H9 (cell line): ENCODE measurements at regions not wholly inside any gene's neighbourhood (a gene's known extent, or its start where the extent isn't known, plus 50 kb on each side); places are given as distances from the start of the nearest gene placed in this dataset.

Experiments
- DNase-seq: peaks from one replicate; pipeline ENCODE4 v3.0.0-alpha.2; 2017
- H2AFZ ChIP-seq: one replicate; pipeline ENCODE4 v1.6.1; 2013; ENCODE audit warnings: mild to moderate bottlenecking, low read length, control low read depth, moderate library complexity
- H2AK5ac ChIP-seq: 2 replicates; pipeline ENCODE4 v1.6.1; 2013; ENCODE audit warnings: low read length, control low read depth, mixed read lengths; ENCODE audit not compliant: insufficient read length
- H2BK120ac ChIP-seq: one replicate; pipeline ENCODE4 v1.6.1; 2013; ENCODE audit warnings: low read depth, mild to moderate bottlenecking, low read length, control low read depth, inconsistent platforms; ENCODE audit not compliant: poor library complexity, severe bottlenecking
- H2BK12ac ChIP-seq: 2 replicates; pipeline ENCODE4 v1.6.1; 2013; ENCODE audit warnings: low read length, control low read depth, mixed read lengths, low read depth; ENCODE audit not compliant: insufficient read length
- H2BK15ac ChIP-seq: 2 replicates; pipeline ENCODE4 v1.6.1; 2013; ENCODE audit warnings: low read depth, low read length, control low read depth
- H2BK20ac ChIP-seq: one replicate; pipeline ENCODE4 v1.6.1; 2013; ENCODE audit warnings: low read depth, mild to moderate bottlenecking, low read length, control low read depth, inconsistent platforms; ENCODE audit not compliant: poor library complexity, severe bottlenecking
- H2BK5ac ChIP-seq: 2 replicates; pipeline ENCODE4 v1.6.1; 2013; ENCODE audit warnings: low read length, control low read depth, mixed read lengths; ENCODE audit not compliant: insufficient read length
- H3K14ac ChIP-seq: 2 replicates; pipeline ENCODE4 v1.6.1; 2013; ENCODE audit warnings: low read length, control low read depth; ENCODE audit not compliant: insufficient read depth
- H3K18ac ChIP-seq: 2 replicates; pipeline ENCODE4 v1.6.1; 2013; ENCODE audit warnings: low read depth, mild to moderate bottlenecking, mixed read lengths, low read length, control low read depth; ENCODE audit not compliant: insufficient read length
- H3K23ac ChIP-seq: 2 replicates; pipeline ENCODE4 v1.6.1; 2013; ENCODE audit warnings: low read length, control low read depth, mixed read lengths, low read depth; ENCODE audit not compliant: insufficient read length
- H3K23me2 ChIP-seq: 2 replicates; pipeline ENCODE4 v1.6.1; 2013; ENCODE audit warnings: low read depth, mild to moderate bottlenecking, mixed read lengths, low read length, control low read depth; ENCODE audit not compliant: insufficient read length, poor library complexity, severe bottlenecking
- H3K27ac ChIP-seq: 2 replicates; pipeline ENCODE4 v1.5.1; 2013; ENCODE audit warnings: low read length, control low read depth, mixed read lengths, low read depth; ENCODE audit not compliant: insufficient read length
- H3K27me3 ChIP-seq: 2 replicates; pipeline ENCODE4 v1.6.1; 2013; ENCODE audit warnings: low read length, control low read depth, inconsistent platforms; ENCODE audit not compliant: insufficient read depth
- H3K4ac ChIP-seq: 2 replicates; pipeline ENCODE4 v1.6.1; 2013; ENCODE audit warnings: low read depth, mild to moderate bottlenecking, control low read depth, inconsistent platforms, low read length, moderate library complexity
- H3K4me1 ChIP-seq: 2 replicates; pipeline ENCODE4 v1.6.1; 2013; ENCODE audit warnings: low read length, control low read depth, inconsistent platforms; ENCODE audit not compliant: insufficient read depth
- H3K4me2 ChIP-seq: 2 replicates; pipeline ENCODE4 v1.6.1; 2013; ENCODE audit warnings: low read length, control low read depth, mixed read lengths; ENCODE audit not compliant: insufficient read length, insufficient read depth
- H3K56ac ChIP-seq: 2 replicates; pipeline ENCODE4 v1.6.1; 2013; ENCODE audit warnings: low read depth, mild to moderate bottlenecking, mixed read lengths, low read length, control low read depth; ENCODE audit not compliant: insufficient read length
- H3K79me1 ChIP-seq: 2 replicates; pipeline ENCODE4 v1.6.1; 2013; ENCODE audit warnings: low read depth, mild to moderate bottlenecking, moderate library complexity, low read length, control low read depth, inconsistent platforms; ENCODE audit not compliant: insufficient read depth, poor library complexity, severe bottlenecking
- H3K79me2 ChIP-seq: 2 replicates; pipeline ENCODE4 v1.6.1; 2013; ENCODE audit warnings: low read length, control low read depth, inconsistent platforms; ENCODE audit not compliant: insufficient read depth
- H3K9ac ChIP-seq: 2 replicates; pipeline ENCODE4 v1.6.1; 2013; ENCODE audit warnings: low read length, control low read depth, mixed read lengths; ENCODE audit not compliant: insufficient read length; ENCODE audit errors: extremely low read depth
- H3K9me3 ChIP-seq: one replicate; pipeline ENCODE4 v1.6.1; 2013; ENCODE audit warnings: low read depth, low read length, inconsistent platforms; ENCODE audit not compliant: control insufficient read depth
- H3T11ph ChIP-seq: one replicate; pipeline ENCODE4 v1.6.1; 2013; ENCODE audit warnings: mild to moderate bottlenecking, low read length, control low read depth, inconsistent platforms
- H4K20me1 ChIP-seq: one replicate; pipeline ENCODE4 v1.6.1; 2013; ENCODE audit not compliant: control insufficient read depth, insufficient read length, insufficient read depth
- H4K5ac ChIP-seq: 2 replicates; pipeline ENCODE4 v1.6.1; 2013; ENCODE audit warnings: low read depth, mild to moderate bottlenecking, mixed read lengths, low read length, control low read depth; ENCODE audit not compliant: insufficient read length
- H4K8ac ChIP-seq: replicated peaks from 2 replicates; pipeline ENCODE4 v1.6.1; 2013; ENCODE audit warnings: low read length, control low read depth, mixed read lengths, low read depth; ENCODE audit not compliant: insufficient read length
- H4K91ac ChIP-seq: 2 replicates; pipeline ENCODE4 v1.6.1; 2013; ENCODE audit warnings: low read depth, mild to moderate bottlenecking, moderate library complexity, mixed read lengths, low read length, control low read depth; ENCODE audit not compliant: insufficient read length
- H3K27ac Mint-ChIP-seq, 3 experiments: 2 replicates in 2 of 3; 3 replicates in 1 of 3; pipeline ENCODE4 v1.8.0; 2020 to 2021; ENCODE audit warnings: mixed read lengths in 3 of 3, mild to moderate bottlenecking in 1 of 3, moderate library complexity in 1 of 3
- H3K27me3 Mint-ChIP-seq: 2 replicates; pipeline ENCODE4 v1.8.0; 2021; ENCODE audit warnings: low read depth, mild to moderate bottlenecking, moderate library complexity, mixed read lengths
- H3K36me3 Mint-ChIP-seq, 3 experiments: 2 replicates in 2 of 3; 3 replicates in 1 of 3; pipeline ENCODE4 v1.8.0; 2020 to 2021; ENCODE audit warnings: low read depth in 3 of 3, mixed read lengths in 3 of 3; ENCODE audit not compliant: insufficient read depth in 1 of 3
- H3K4me1 Mint-ChIP-seq, 2 experiments: 2 replicates each; pipeline ENCODE4 v1.8.0; 2020; ENCODE audit warnings: mixed read lengths in 2 of 2
- H3K4me3 Mint-ChIP-seq, 2 experiments: 2 replicates in 1 of 2; 3 replicates in 1 of 2; pipeline ENCODE4 v1.8.0; 2020 to 2021; ENCODE audit warnings: mild to moderate bottlenecking in 2 of 2, mixed read lengths in 2 of 2, moderate library complexity in 1 of 2
- H3K9me3 Mint-ChIP-seq, 2 experiments: 2 replicates in 1 of 2; 3 replicates in 1 of 2; pipeline ENCODE4 v1.8.0; 2020; ENCODE audit warnings: mild to moderate bottlenecking in 2 of 2, mixed read lengths in 2 of 2, moderate library complexity in 1 of 2
- WGBS: extraction: QIAGEN DNeasy Blood & Tissue Kit; methylation state at CpG from one replicate; pipeline ENCODE4 v1.1.7; 2013; ENCODE audit warnings: missing lambda C conversion rate, low lambda C conversion rate, mixed read lengths; ENCODE audit not compliant: insufficient read length; ENCODE audit errors: extremely low coverage; 5-methylcytosine and 5-hydroxymethylcytosine counted together
- TF ChIP-seq, protein P1 (sequence below): fragments of 200-600 bp; sonication (generic); conservative IDR thresholded peaks from 3 replicates; pipeline ENCODE4 v1.8.0; 2021; ENCODE audit warnings: antibody characterized with exemption, mild to moderate bottlenecking

DNA sequence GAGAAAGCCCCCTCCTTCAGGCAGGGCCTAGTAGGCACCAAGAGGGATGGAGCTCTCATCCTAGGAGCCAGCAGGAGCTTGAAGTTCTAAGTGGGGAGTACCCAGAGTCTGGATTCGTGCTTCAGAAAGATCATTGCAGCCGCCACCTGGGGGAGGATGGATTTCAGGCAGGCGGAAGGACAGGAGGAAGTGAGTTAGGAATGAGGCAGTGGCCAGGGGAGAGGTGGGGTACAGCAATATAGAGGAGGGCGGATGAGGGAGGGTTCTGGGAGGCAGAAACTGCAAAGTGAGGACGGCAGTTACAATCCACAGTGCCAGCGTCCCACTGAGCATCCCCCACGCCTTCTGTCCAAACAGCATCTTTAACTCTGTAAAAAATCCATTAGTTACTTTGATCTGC lies 65.2 kb upstream of the LINGO1 start:
- TF ChIP-seq, protein P1, sequence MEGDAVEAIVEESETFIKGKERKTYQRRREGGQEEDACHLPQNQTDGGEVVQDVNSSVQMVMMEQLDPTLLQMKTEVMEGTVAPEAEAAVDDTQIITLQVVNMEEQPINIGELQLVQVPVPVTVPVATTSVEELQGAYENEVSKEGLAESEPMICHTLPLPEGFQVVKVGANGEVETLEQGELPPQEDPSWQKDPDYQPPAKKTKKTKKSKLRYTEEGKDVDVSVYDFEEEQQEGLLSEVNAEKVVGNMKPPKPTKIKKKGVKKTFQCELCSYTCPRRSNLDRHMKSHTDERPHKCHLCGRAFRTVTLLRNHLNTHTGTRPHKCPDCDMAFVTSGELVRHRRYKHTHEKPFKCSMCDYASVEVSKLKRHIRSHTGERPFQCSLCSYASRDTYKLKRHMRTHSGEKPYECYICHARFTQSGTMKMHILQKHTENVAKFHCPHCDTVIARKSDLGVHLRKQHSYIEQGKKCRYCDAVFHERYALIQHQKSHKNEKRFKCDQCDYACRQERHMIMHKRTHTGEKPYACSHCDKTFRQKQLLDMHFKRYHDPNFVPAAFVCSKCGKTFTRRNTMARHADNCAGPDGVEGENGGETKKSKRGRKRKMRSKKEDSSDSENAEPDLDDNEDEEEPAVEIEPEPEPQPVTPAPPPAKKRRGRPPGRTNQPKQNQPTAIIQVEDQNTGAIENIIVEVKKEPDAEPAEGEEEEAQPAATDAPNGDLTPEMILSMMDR = no peak
- WGBS = no CpG with 5 or more reads among the region's 7 CpGs

More for the DNA sequence above, 65.2 kb upstream of the LINGO1 start:
- H3K23me2 ChIP-seq = no peaks in the 10 kb centered on the region
- Mint-ChIP-seq H3K4me1 (peaks cover 3 to 18% of the 10 kb centered on the region in 2 experiments), H3K27me3 (peaks cover 7% of the 10 kb centered on the region; the same call in 1 of the 2 replicates), H3K4me3 (no peak overlapping the region), H3K27ac (no peak overlapping the region; a peak in 1 of 7 replicates), H3K36me3 (no peaks in the 10 kb centered on the region; a peak in 1 of 7 replicates), H3K9me3 (no peaks in the 10 kb centered on the region; a peak in 1 of 5 replicates)
- H4K5ac ChIP-seq = no peak overlapping the region
- no peak overlapping the region for H2BK120ac ChIP-seq
- no peak overlapping the region for H3K23ac ChIP-seq
- no peak overlapping the region for H3K56ac ChIP-seq
- no peaks in the 10 kb centered on the region for H3K79me1 ChIP-seq
- H2AFZ ChIP-seq = no peak overlapping the region
- H3K9ac ChIP-seq = no peak overlapping the region
- H3T11ph ChIP-seq = no peak overlapping the region
- H2AK5ac ChIP-seq = no peak overlapping the region
- H4K8ac ChIP-seq = no peak overlapping the region
- no peak overlapping the region for H3K4me2 ChIP-seq
- no peak overlapping the region for H2BK15ac ChIP-seq
- no peaks in the 10 kb centered on the region for H3K4me1 ChIP-seq
- H3K79me2 ChIP-seq = no peaks in the 10 kb centered on the region
- H3K14ac ChIP-seq = no peak overlapping the region; the same call in 1 of the 2 replicates
- H2BK20ac ChIP-seq = no peak overlapping the region
- H3K27me3 ChIP-seq = no peaks in the 10 kb centered on the region
- DNase-seq = no peak
- H2BK12ac ChIP-seq = no peak overlapping the region
- no peak overlapping the region for H4K91ac ChIP-seq
- H3K27ac ChIP-seq = no peak overlapping the region
- no peaks in the 10 kb centered on the region for H4K20me1 ChIP-seq
- no peak overlapping the region for H3K18ac ChIP-seq
- no peak overlapping the region for H2BK5ac ChIP-seq
- no peak overlapping the region for H3K4ac ChIP-seq
- no peaks in the 10 kb centered on the region for H3K9me3 ChIP-seq
